ENCODE measurements at regions not wholly inside any gene's neighbourhood (a gene's known extent, or its start where the extent isn't known, plus 50 kb on each side); places are given as distances from the start of the nearest gene placed in this dataset.

DNA sequence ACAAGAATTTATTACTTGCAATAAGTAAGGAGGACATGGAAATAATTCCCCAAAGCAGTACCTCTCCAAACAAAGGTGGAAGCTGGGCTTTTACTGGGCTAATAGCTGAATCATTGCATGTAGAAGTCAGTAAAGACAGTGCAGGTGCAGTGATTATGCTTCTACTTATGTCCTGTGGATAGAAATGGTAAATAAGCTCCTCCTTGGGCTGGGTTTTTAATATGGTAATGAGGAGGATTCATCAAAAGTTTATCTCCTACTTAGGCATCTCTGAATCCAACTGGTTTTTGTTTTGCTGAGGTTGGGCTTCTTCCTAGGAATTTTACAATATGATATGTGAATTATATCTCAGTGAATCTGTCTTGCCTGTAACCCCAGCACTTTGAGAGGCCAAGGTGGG lies 297.4 kb upstream of the MC4R start:
- Mint-ChIP-seq H3K9me3 (no peaks in the 10 kb centered on the region), H3K4me3 (no peak overlapping the region), H3K27me3 (ENCODE audit: insufficient read depth) (no peaks in the 10 kb centered on the region), H3K36me3 (ENCODE audit: low read depth) (no peaks in the 10 kb centered on the region), H3K4me1 (no peaks in the 10 kb centered on the region), H3K27ac (no peak overlapping the region)
- Histone ChIP-seq H3K4me1 (ENCODE audit: control insufficient read depth, insufficient read depth, low read length) (no peaks in the 10 kb centered on the region), H3K36me3 (ENCODE audit: control insufficient read depth, insufficient read depth, low read length) (no peaks in the 10 kb centered on the region), H3K4me3 (ENCODE audit: low read length) (no peak overlapping the region), H3K27ac (ENCODE audit: low read depth, low read length) (no peak overlapping the region), H3K9me3 (ENCODE audit: control insufficient read depth, low read length) (no peaks in the 10 kb centered on the region), H3K9ac (ENCODE audit: extremely low read depth, low read length, poor library complexity, severe bottlenecking) (no peak overlapping the region), H3K27me3 (ENCODE audit: control insufficient read depth, insufficient read depth, low read length, poor library complexity, severe bottlenecking) (no peaks in the 10 kb centered on the region)
- TF ChIP-seq, protein P1, sequence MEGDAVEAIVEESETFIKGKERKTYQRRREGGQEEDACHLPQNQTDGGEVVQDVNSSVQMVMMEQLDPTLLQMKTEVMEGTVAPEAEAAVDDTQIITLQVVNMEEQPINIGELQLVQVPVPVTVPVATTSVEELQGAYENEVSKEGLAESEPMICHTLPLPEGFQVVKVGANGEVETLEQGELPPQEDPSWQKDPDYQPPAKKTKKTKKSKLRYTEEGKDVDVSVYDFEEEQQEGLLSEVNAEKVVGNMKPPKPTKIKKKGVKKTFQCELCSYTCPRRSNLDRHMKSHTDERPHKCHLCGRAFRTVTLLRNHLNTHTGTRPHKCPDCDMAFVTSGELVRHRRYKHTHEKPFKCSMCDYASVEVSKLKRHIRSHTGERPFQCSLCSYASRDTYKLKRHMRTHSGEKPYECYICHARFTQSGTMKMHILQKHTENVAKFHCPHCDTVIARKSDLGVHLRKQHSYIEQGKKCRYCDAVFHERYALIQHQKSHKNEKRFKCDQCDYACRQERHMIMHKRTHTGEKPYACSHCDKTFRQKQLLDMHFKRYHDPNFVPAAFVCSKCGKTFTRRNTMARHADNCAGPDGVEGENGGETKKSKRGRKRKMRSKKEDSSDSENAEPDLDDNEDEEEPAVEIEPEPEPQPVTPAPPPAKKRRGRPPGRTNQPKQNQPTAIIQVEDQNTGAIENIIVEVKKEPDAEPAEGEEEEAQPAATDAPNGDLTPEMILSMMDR (conservative IDR thresholded peaks at IDR 0.05) = no peak
- DNase-seq = no peak

DNA sequence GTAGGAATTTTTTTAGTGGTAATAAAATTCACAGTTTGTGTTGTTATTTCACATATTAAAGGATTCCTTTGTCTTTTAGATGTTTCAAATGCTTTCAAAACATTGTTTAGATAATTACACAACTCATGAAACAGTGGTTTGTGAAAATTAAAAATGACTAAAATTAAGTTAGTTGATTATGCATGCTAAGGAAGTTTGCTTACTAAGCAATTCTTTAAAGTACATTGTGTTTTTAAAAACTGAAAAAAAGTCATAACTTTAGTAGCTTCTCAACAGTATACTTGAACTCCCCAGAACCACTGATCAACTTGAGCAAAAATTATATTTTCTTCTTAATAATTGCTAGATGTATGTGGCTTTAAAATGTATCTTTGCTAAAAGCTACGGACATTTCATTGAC lies 298.4 kb upstream of the MC4R start:
- H3K36me3 Mint-ChIP-seq (ENCODE audit: low read depth) = no peaks in the 10 kb centered on the region
- H3K27me3 Mint-ChIP-seq (ENCODE audit: insufficient read depth) = no peaks in the 10 kb centered on the region
- H3K27ac Mint-ChIP-seq = no peak overlapping the region
- TF ChIP-seq, protein P1 (conservative IDR thresholded peaks at IDR 0.05) = no peak
- WGBS, 2 experiments (ENCODE audit: insufficient coverage in 1 of 2, insufficient read length in 1 of 2) = no CpG with 5 or more reads among the region's 1 CpG
- Histone ChIP-seq H3K27me3 (ENCODE audit: control insufficient read depth, insufficient read depth, low read length, poor library complexity, severe bottlenecking) (no peaks in the 10 kb centered on the region), H3K4me1 (ENCODE audit: control insufficient read depth, insufficient read depth, low read length) (no peaks in the 10 kb centered on the region), H3K27ac (ENCODE audit: low read depth, low read length) (no peak overlapping the region), H3K36me3 (ENCODE audit: control insufficient read depth, insufficient read depth, low read length) (no peaks in the 10 kb centered on the region), H3K9ac (ENCODE audit: extremely low read depth, low read length, poor library complexity, severe bottlenecking) (no peak overlapping the region), H3K9me3 (ENCODE audit: control insufficient read depth, low read length) (no peaks in the 10 kb centered on the region), H3K4me3 (ENCODE audit: low read length) (no peak overlapping the region)
- H3K9me3 Mint-ChIP-seq = no peaks in the 10 kb centered on the region
- DNase-seq = no peak
- H3K4me1 Mint-ChIP-seq = no peaks in the 10 kb centered on the region
- no peak overlapping the region for H3K4me3 Mint-ChIP-seq

DNA sequence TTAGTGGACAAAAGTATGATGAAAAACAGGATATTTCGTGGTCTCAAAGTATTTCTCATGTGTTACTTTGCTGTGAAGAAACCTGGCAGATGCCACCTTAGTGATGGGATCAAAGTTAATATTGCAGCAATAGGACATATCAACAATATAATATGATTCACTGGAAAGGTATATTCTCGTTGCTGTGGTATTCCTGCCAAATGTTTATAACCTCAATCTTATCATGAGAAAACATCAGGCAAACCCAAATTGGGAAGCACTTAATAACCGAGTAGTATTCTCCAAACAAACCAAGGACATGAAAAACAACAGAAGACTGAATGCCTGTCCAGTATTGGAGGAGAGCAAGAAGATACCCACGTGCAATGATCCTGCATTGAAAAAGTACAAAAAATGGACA lies 302.6 kb upstream of the MC4R start:
- Mint-ChIP-seq H3K36me3 (ENCODE audit: low read depth) (no peaks in the 10 kb centered on the region), H3K4me3 (no peak overlapping the region), H3K9me3 (no peaks in the 10 kb centered on the region), H3K27me3 (ENCODE audit: insufficient read depth) (no peaks in the 10 kb centered on the region), H3K27ac (no peak overlapping the region), H3K4me1 (no peaks in the 10 kb centered on the region)
- no peaks in the 10 kb centered on the region for H3K36me3 ChIP-seq (ENCODE audit: control insufficient read depth, insufficient read depth, low read length)
- no peaks in the 10 kb centered on the region for H3K4me1 ChIP-seq (ENCODE audit: control insufficient read depth, insufficient read depth, low read length)
- no peaks in the 10 kb centered on the region for H3K9me3 ChIP-seq (ENCODE audit: control insufficient read depth, low read length)
- H3K4me3 ChIP-seq (ENCODE audit: low read length) = no peak overlapping the region
- WGBS, 2 experiments (ENCODE audit: insufficient coverage in 1 of 2, insufficient read length in 1 of 2) = 88 to 100% methylated on average over 1 to 4 of the region's 4 CpGs
- DNase-seq = no peak
- no peaks in the 10 kb centered on the region for H3K27me3 ChIP-seq (ENCODE audit: control insufficient read depth, insufficient read depth, low read length, poor library complexity, severe bottlenecking)
- H3K9ac ChIP-seq (ENCODE audit: extremely low read depth, low read length, poor library complexity, severe bottlenecking) = no peak overlapping the region
- no peak overlapping the region for H3K27ac ChIP-seq (ENCODE audit: low read depth, low read length)
- TF ChIP-seq, protein P1 (conservative IDR thresholded peaks at IDR 0.05) = no peak
